Germinal center (tissue), 1 donor: ENCODE measurements at regions not wholly inside any gene's neighbourhood (a gene's known extent, or its start where the extent isn't known, plus 50 kb on each side); places are given as distances from the start of the nearest gene placed in this dataset.

Experiments
- DNase-seq: peaks from one replicate; pipeline ENCODE4 v3.0.0; 2012; ENCODE audit warnings: mixed read lengths, low spot score

DNA sequence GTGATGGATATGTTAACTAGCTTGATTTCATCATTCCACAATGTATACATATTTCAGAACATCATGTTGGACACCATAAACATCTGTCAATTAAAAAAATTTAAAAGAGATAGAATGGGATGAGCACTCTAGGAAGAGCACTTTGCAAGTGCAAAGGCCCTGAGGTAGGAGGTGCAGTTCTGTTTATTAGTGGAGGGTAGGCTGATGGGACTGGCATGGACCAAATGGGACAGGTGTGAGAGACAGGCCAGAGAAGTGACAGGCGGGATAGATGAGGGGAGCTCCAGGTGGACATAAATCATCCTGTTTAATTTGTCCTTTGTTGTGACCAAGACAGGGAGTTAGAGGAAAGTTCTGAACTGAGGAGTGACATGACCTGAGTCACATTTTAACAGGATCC lies 477.9 kb downstream of the TSN start:
- no peak for DNase-seq

DNA sequence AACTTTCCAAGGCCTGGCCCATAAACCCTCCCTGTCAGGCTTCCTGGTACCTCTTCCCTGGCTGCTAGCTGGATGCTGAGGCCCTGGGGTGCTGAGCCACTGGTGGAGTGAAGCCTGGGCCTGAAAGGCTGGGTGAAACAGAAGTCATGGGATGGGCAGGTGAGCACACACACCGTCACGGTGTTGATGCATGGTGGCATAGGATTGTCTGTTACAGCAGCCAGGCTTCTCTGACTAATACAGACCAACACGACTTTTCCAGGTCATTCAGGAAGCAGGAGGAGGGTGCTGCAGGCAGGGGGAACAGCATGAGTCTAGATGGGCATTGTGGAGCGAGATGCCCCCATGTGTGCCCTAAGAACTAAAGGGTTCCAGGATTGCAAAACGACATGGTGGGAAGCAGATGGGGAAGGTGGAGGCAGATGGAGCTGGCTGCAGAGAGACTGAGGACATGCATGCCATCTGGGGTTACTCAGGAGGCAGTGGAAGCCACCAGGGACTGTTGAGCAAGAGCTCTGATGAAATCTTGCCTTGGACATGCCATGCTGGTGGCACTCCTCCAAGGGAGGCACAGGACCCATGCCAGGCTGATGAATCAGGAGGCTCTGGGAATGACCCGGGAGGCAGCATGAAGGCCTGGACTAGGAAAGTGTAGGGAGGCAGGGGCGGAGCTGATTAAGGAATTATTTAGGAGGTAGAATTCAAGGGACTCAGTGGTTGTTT lies 480.9 kb downstream of the TSN start:
- no peak for DNase-seq

DNA sequence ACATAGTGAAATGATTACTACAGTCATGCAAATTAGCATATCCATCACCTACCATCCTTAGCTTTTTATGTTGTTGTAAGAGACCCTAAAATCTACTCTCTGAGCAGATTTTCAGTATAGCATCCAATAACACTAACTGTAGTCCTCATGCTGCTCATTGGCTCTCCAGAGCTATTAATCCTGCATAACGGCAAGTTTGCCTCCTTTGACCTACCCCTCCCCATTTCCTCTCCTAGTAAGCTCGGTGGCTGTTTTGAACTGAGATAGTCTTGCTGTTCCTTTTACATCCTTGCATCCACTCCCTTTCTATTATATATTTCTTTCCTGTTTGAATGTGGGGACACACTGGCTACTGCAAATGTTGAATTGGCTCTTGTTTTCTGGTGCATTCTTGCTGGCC lies 481.5 kb downstream of the TSN start:
- no peak for DNase-seq

DNA sequence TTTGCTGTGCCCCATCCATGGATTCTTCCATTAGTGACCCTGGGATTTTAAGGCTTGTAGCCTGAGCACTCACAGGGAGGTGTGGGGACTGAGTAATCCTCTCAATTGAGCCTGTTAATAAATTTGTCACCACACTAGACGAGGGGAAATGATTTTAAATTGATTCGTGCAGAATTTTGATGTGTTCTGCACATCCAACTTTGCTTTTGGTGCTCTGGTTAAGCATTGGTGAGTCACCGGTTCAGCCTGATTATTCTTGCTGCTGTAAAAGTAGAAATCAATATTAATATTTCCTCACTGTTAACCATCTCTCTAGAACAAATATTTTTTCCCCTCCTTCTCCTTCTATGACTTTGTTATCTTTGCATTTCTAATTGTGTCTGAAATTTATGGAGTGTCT lies 482.0 kb downstream of the TSN start:
- DNase-seq = no peak

DNA sequence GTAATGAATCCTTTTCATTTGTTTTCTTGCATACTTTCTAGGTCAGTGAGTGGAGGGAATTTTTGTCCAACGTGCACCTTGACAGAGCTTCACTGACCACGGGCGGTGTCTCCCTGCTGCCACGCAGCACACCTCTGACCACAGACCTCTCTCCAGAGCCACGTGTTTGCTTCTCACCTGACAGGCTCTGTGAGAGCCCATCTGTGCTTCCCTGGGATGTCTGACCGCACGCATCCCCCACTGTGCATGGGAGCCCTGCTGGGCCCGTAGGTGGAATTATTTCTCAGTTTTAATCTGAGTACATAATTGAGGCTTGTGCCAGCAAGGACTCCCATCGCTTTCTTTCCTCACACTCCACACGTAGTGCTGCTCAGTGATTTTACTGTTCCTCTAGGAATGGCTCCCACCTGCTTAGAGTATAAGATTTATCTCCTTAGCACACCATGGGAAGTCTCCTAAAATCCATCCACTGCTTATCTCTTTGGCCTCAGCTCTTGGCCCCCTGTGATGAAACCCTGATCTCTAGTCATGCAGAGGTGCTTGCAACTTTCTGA lies 482.6 kb downstream of the TSN start:
- DNase-seq = no peak

DNA sequence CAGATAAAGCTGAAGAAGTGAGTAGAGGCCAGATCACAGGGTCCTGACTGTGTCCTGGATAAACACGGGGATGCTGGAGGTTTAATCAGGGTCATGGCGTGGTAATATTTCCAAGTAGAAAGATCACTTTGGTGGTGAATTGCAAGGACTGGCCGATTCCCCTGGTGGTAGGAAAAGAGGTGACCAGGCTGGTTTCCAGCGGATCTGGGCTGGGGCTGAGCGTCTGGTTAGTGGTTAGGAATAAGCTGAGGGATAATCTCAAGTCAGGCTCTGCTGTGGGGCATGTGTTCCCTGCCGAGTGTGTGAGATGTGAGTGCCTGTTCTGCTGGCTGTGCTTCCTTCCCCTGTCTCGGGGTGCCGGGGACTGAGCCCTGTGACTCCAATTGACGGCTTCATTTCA lies 484.0 kb downstream of the TSN start:
- no peak for DNase-seq

DNA sequence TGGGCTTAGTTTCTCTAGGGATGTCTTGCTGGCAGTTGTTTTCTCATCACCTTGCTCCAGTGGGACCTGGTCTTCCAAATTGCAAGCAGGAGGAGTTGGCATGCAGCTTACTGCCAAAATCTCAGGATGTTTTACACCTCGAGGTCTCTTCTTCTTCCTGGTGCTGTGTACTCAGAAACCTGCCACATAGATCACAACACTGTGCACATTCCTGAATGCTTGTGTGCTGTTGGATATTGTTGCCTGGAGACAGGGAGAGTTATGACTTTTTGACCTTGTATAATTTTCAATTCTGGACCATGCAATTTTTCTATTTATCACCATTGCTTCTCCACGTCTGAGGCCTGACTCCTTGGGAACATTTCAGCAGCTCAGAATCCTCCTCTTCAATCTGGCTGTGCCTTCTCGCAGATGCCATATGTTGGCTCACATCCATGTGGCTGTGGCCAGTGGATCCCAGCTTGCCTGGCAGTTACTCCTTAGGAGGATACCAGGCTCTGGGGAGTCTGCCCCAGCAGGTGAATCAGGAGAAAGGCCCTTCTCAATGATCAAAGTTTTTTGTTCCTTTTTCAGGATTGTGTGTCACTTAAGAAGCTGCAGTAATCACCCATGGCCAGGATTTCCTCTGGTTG lies 489.3 kb downstream of the TSN start:
- no peak for DNase-seq

DNA sequence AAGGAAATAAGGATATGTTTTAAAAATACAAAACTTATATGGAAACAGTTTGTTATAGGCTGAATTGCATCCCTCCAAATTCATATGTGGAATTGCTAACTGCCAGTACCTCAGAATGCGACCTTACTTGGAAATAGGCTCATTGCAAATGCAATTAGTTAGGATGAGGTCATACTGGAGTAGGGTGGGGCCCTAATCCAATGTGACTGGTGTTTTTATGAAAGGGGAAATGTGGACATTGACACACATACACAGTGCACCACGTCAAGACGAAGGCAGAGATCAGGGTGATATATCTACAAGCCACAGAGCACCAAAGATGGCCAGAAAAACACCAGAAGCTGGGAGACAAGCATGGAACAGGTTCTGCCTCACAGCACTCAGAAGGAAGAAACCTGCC lies 494.2 kb downstream of the TSN start:
- no peak for DNase-seq

DNA sequence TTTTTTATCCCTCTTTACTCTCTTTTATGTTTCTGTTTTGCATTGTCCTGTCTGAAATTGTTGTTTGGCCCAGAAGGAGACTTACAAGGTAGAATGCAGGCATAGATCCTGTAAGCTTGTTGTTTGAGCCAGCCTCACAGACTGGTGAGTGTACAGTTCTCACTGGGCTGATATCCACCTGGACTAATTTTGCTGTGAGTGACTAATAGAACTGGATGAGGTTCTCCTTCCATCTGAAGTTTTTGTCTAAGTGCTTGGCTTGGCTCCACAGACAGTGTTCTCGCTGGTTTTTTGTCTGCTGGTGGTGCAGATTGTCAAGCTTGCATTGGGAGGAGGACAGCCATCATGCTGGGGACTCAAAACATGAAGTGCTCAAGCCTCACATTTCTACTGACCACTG lies 495.7 kb downstream of the TSN start:
- DNase-seq = no peak

DNA sequence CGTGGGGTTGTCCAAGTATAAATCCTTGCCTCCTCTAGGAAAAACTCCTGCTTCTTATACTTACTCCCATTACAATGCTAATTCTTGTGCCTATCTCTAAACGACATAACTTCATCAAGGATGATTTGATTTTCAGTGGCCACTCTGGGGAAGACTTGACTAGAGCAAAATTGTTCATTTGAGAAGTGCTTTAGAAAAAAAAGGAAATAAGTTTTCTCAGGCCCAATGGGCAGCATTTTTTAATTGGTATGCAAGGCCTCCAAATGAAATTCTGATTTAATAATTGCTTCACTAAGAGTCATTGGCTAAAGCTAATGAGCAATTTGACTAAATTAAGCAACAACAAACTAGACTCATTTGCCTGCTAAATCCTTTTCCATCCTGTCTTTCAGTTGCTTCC lies 496.1 kb downstream of the TSN start:
- no peak for DNase-seq

DNA sequence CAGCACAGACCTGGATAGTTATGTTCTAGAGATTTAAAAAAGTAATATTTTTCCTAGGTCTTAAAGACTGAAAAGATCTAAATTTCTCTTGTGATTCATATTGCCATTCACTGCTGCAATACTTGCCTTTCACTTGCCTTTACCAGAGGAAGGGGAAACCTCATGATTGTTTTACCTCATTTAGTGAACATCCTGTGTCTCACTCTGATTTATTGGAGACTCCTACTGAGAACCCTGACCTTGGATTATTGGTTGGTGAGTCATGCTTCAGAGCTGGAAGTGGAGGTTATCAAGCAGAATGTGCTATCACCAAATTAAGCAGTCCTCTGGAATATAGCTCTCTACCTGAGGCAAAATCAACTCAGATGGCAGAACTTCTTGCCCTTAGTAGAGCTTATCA lies 500.5 kb downstream of the TSN start:
- no peak for DNase-seq

DNA sequence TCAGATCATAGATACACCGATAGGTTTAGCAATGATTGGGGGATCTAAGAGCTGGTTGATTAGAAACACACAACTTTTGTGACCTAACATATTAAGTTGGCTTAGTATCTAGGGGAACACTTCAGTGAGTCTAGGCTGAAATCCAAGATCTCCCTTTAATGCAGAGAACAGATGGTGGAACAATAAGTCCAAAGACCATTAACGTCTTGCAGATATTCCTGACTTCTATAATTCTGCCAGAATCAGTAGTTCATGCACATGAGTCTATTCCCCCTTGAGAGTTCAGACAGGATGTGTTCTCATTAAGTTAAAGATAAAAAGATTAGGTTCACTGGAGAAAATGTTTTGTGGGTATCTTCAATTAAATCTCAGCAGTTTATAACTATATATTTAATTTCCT lies 506.5 kb downstream of the TSN start:
- no peak for DNase-seq

DNA sequence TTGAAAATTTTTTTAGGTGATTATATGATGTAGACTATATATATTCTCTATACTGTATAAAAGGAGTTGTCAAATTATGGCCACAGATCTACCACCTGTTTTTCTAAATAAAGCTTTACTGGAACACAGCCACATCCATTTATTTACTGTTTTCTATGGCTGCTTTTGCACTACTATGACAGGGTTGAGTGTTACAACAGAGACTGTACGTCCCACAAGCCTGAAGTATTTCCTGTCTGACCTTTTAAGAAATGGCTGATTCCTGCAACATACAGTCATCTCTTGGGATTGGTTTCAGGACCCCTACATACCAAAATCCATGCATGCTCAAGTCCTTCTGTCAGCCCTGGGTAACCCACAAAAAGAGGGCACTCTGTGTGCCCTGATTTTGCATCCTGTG lies 508.3 kb downstream of the TSN start:
- DNase-seq = no peak

DNA sequence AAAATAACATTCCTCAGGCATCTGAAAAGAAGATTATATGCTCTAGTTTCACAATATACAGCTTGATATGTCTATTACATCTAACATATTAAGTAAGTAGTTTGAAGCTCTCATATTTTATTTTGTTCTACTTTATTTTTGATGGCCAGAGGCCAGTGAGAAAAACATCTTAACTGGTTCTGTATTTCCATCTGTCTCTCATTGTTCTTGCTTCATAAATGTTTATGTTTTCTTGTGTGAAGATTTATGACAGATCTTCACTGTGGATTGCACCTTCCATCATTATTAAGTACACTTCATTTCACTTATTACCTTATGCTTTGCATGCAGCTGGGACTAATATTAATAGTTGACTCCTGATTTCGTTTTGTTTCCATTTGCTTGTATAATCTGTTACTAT lies 511.2 kb downstream of the TSN start:
- DNase-seq = no peak

DNA sequence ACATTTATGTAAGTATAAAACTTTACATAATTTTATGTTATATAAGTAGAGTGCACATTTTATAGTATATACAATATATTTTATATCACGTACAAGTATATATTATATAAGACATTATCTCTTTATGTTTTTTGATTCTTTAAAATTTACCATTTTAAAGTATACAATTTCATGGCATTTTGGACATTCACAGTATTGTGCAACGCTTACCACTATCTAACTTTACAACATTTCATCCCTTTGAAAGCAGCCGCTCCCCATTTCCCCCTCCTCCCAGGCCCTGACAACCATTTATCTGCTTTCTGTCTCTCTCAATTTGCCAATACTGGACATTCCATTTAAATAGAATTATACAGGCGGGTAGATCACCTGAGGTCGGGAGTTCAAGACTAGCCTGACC lies 512.5 kb downstream of the TSN start:
- no peak for DNase-seq

DNA sequence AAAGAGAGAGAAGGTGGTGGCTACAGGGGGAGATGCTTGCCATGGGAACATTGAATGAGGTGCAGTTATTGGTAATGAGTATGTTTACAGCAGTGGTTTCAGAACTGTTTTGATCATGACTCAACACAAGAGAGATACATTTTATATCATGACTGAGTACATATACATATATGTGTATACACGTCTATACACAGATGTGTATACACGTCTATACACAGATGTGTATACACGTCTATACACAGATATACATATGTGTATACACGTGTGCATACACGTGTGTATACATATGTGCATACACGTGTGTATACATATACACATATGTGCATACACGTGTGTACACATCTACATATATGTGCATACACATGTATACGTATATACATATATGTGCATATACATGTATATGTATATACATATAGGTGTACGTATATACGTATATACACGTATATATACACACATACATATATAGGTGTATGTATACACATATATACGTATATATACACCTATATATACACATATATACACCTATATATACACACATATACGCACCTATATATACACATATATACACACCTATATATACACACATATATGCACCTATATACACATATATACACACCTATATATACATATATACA lies 518.5 kb downstream of the TSN start:
- DNase-seq = no peak

DNA sequence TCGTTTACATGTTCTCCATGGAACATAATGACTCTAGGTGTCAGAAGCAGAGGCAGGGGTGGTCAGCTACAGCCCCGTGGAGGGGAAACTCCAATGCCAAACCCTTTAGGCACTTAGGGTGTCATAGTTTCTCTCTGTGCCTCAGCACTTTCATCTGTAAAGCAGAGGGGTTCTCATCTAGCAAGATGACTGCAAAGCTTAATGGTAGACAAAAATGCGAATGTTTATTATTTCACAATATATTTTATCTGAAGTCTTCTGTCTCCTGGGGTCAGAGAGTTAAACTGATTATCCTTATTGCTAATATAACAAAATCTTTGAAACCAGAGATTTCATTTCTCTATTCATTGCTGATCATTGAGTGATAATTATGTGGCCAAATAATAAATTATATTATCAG lies 522.5 kb downstream of the TSN start:
- DNase-seq = no peak

DNA sequence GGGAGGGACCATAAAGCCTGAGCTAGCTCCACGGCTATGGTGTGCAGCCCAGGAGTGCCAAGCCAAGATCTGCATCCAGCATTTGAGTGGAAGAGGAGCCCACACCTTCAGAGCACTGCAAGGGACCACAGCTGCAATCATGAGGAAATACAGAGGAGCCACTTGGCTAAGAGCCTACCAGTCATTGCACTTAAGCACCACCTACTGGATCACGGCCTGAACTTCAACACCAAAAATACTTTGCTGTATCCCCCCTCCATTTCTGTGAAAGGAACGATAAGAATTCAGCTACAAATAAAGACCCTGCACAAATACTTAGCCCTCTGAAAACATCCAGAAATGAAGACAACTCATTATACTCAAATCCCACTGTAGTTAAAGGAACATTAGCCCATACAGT lies 545.3 kb downstream of the TSN start:
- DNase-seq = no peak

DNA sequence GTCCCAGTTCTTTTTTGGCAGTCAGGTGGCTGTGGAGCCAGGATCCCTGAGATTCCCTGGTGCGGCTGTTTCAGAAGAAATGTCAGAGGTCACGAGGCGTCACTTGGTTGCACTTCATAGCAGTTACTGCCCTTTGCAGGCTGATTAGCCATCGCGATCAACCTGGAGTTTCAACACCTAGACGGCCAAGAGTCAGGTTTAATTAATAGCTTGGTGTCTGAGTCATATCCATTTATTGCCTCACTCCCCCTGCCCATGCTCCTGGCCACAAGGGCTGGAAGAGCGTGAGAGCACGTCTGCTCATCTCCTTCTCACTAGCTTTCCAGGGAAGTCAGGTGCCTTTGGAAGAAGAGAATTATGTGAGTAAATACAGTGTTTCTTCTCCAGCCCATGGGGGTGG lies 552.3 kb downstream of the TSN start:
- no peak for DNase-seq

DNA sequence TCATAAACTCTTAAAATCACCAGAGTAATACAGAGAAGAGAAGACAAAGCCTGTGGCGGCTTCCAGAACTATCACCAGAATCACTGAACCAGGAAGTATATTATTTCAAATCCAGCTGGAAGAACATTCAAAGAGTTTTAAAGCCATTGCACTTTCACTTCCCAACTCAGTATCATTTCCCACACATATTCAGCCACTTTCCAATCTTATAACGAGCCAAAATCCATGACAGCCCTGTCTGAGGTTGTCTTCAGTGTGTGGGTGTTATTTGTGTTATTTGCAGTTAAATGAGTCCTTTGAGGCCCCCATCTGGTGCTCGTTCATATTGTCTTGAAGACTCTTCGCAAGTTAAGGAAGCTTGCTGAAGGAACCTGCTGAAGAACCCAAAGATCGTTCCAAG lies 559.9 kb downstream of the TSN start:
- no peak for DNase-seq

DNA sequence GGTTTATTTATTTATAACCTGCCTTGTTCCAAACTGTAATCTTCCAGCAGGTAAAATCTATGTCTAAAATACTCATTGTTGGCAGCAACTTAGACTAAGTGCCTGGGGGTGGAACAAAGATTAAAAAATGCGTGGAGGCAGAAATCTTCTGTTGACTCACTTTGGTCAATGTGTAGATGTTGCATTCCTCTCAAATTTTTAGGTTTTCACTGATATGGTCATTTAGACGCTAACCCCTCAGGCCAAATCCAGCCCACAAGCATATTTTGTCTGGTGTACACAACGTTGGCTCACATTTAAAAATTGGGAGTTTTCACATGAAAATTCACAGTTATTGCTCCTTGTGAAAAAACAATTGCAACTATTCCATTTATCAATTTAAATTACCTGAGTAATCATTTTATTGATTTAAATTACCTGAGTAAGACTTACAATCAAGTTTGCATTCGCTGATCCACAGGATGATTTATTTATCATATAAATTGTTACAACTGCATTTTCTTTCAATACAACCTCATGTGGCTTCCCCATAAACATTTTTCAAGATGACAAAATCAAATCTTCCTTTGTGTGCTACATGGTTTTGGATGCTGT lies 564.2 kb downstream of the TSN start:
- no peak for DNase-seq

DNA sequence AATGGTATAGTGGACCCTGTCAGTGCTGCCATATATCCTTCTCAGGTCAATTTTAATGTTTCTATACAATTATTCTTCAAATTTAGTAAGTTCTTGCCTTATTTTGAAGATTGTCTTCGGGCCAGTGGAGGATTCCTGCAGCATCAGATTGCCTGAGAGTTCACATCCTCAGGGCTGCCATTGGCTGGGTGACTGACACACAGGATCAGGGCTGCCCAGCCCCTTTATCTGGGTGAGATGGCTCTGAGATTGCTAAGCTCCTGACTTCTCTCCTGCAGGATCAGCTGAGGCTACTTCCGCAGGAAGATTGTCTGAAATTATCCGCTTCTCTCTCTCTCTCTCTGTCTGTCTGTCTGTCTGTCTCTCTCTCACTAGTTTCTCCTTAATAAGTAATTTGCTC lies 567.4 kb downstream of the TSN start:
- DNase-seq = no peak

DNA sequence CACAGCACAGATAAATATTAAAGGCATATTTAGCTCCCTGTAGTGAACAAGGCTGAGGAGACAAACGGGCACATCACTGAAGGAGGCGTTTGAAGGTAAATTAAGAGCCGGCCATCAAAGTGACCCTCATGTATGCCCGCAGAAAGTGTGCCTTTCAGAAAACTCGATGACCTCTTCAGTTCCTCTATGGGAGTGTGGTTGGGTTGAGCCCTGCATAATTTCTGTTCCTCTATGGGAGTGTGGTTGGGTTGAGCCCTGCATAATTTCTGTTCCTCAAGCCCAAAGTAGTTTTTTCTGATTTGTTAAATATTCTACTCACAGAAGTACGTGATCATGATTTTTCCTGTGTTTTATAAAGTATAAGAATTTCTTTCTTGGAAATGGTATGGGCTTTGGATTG lies 568.5 kb downstream of the TSN start:
- DNase-seq = no peak
